ENCODE measurements at regions not wholly inside any gene's neighbourhood (a gene's known extent, or its start where the extent isn't known, plus 50 kb on each side); places are given as distances from the start of the nearest gene placed in this dataset.

DNA sequence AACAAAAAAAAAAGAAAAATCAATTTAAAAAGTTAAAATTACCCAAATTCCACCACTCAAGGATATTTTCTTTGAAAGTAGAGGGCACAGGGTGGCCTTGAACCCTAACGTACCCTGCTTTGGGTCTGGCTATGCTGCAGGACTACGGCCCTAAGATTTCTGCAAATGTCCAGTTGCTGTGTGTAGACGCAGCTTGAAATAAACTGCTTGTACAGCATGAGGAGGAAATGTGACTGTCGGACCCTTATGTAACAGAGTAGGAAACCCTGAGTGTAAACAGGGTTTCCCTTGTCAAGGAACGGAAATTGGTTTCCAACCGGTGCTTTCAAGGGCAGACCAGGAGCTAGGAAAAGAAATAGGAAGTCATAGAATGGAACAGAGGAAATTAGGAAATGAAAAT lies 60.7 kb upstream of the SHLD1 start:
- TF ChIP-seq, protein P1, sequence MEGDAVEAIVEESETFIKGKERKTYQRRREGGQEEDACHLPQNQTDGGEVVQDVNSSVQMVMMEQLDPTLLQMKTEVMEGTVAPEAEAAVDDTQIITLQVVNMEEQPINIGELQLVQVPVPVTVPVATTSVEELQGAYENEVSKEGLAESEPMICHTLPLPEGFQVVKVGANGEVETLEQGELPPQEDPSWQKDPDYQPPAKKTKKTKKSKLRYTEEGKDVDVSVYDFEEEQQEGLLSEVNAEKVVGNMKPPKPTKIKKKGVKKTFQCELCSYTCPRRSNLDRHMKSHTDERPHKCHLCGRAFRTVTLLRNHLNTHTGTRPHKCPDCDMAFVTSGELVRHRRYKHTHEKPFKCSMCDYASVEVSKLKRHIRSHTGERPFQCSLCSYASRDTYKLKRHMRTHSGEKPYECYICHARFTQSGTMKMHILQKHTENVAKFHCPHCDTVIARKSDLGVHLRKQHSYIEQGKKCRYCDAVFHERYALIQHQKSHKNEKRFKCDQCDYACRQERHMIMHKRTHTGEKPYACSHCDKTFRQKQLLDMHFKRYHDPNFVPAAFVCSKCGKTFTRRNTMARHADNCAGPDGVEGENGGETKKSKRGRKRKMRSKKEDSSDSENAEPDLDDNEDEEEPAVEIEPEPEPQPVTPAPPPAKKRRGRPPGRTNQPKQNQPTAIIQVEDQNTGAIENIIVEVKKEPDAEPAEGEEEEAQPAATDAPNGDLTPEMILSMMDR (conservative IDR thresholded peaks at IDR 0.05): no peak
- TF ChIP-seq ZFX (IDR thresholded peaks at IDR 0.05): no peak
